ENCODE measurements at regions not wholly inside any gene's neighbourhood (a gene's known extent, or its start where the extent isn't known, plus 50 kb on each side); places are given as distances from the start of the nearest gene placed in this dataset.

GRCh38 chr17:68197091-68197996 lies 50.5 kb upstream of the AMZ2 start:
- H3K36me3 Mint-ChIP-seq (ENCODE audit: low read depth) = no peaks in the 10 kb centered on the region
- DNase-seq = peak; percentile 49
- H3K27me3 Mint-ChIP-seq (ENCODE audit: low read depth, poor library complexity) = peaks cover 100% of the 10 kb centered on the region
- H3K4me1 Mint-ChIP-seq = peaks cover 16% of the 10 kb centered on the region
- H3K4me3 Mint-ChIP-seq = peak overlapping the region; percentile 40
- no peak for TF ChIP-seq CTCF (IDR thresholded peaks at IDR 0.05)
- no peaks in the 10 kb centered on the region for H3K9me3 Mint-ChIP-seq
- no peak overlapping the region for H3K27ac Mint-ChIP-seq

GRCh38 chr17:68197997-68198930 lies 49.6 kb upstream of the AMZ2 start:
- no peaks in the 10 kb centered on the region for H3K9me3 Mint-ChIP-seq
- peaks cover 16% of the 10 kb centered on the region for H3K4me1 Mint-ChIP-seq
- peaks cover 100% of the 10 kb centered on the region for H3K27me3 Mint-ChIP-seq (ENCODE audit: low read depth, poor library complexity)
- H3K27ac Mint-ChIP-seq = no peak overlapping the region
- H3K4me3 Mint-ChIP-seq = peak overlapping the region; percentile 38
- no peaks in the 10 kb centered on the region for H3K36me3 Mint-ChIP-seq (ENCODE audit: low read depth)
- DNase-seq = peak; percentile 15
- no peak for TF ChIP-seq CTCF (IDR thresholded peaks at IDR 0.05)
